DOHH2 (cell line): ENCODE measurements at regions not wholly inside any gene's neighbourhood (a gene's known extent, or its start where the extent isn't known, plus 50 kb on each side); places are given as distances from the start of the nearest gene placed in this dataset.

Experiments
- H3F3A ChIP-seq: fragments of 200-600 bp; sonication (generic), shearing (Covaris generic); 2 replicates; pipeline ENCODE4 v1.6.0; 2016; ENCODE audit warnings: antibody characterized with exemption, mild to moderate bottlenecking; ENCODE audit not compliant: control insufficient read depth, insufficient read depth
- H3K27ac ChIP-seq: fragments of 200-600 bp; sonication (generic); 2 replicates; pipeline ENCODE4 v1.5.1; 2014; ENCODE audit warnings: low read depth, mild to moderate bottlenecking, low read length, moderate library complexity
- H3K27me3 ChIP-seq: fragments of 200-600 bp; sonication (generic); 2 replicates; pipeline ENCODE4 v1.6.1; 2014; ENCODE audit warnings: mild to moderate bottlenecking, low read length, mixed read lengths; ENCODE audit not compliant: control insufficient read depth
- H3K36me3 ChIP-seq: fragments of 200-600 bp; sonication (generic); 2 replicates; pipeline ENCODE4 v1.6.1; 2014; ENCODE audit warnings: mild to moderate bottlenecking, low read length, moderate library complexity, mixed read lengths; ENCODE audit not compliant: control insufficient read depth
- H3K4me1 ChIP-seq: fragments of 200-600 bp; sonication (generic); 2 replicates; pipeline ENCODE4 v1.6.1; 2014; ENCODE audit warnings: mild to moderate bottlenecking, low read length, mixed read lengths; ENCODE audit not compliant: control insufficient read depth
- H3K4me2 ChIP-seq: fragments of 200-600 bp; sonication (generic); 2 replicates; pipeline ENCODE4 v1.6.0; 2014; ENCODE audit warnings: mild to moderate bottlenecking, low read length, moderate library complexity
- H3K4me3 ChIP-seq: fragments of 200-600 bp; sonication (generic); 2 replicates; pipeline ENCODE4 v1.5.1; 2014; ENCODE audit warnings: mild to moderate bottlenecking, low read length, mixed read lengths
- H3K79me2 ChIP-seq: fragments of 200-600 bp; sonication (generic); 2 replicates; pipeline ENCODE4 v1.6.1; 2014; ENCODE audit warnings: mild to moderate bottlenecking, low read length, mixed read lengths; ENCODE audit not compliant: control insufficient read depth
- H3K9me2 ChIP-seq: fragments of 200-600 bp; sonication (generic); replicated peaks from 2 replicates; pipeline ENCODE4 v1.6.1; 2014; ENCODE audit warnings: mild to moderate bottlenecking, low read length, mixed read lengths; ENCODE audit not compliant: control insufficient read depth
- H3K9me3 ChIP-seq: fragments of 200-600 bp; sonication (generic); 2 replicates; pipeline ENCODE4 v1.6.1; 2014; ENCODE audit warnings: antibody characterized with exemption, low read length, mixed read lengths; ENCODE audit not compliant: control insufficient read depth, insufficient read depth
- H4K20me1 ChIP-seq: fragments of 200-600 bp; sonication (generic); 2 replicates; pipeline ENCODE4 v1.6.0; 2014; ENCODE audit warnings: low read depth, mild to moderate bottlenecking, antibody characterized with exemption, low read length, moderate library complexity; ENCODE audit not compliant: control insufficient read depth, insufficient read depth
- EZH2phosphoT487 ChIP-seq: fragments of 200-600 bp; sonication (generic); IDR thresholded peaks from 2 replicates; pipeline ENCODE4 v1.6.1; 2017; ENCODE audit warnings: borderline replicate concordance, mild to moderate bottlenecking, antibody characterized with exemption, low read length, moderate library complexity, mixed read lengths
- TF ChIP-seq, protein P1 (sequence below): fragments of 200-600 bp; sonication (generic); IDR thresholded peaks from one replicate; pipeline ENCODE4 v1.5.1; 2014; ENCODE audit warnings: antibody characterized with exemption, mild to moderate bottlenecking, low read depth, low read length; ENCODE audit not compliant: poor library complexity, severe bottlenecking

DNA sequence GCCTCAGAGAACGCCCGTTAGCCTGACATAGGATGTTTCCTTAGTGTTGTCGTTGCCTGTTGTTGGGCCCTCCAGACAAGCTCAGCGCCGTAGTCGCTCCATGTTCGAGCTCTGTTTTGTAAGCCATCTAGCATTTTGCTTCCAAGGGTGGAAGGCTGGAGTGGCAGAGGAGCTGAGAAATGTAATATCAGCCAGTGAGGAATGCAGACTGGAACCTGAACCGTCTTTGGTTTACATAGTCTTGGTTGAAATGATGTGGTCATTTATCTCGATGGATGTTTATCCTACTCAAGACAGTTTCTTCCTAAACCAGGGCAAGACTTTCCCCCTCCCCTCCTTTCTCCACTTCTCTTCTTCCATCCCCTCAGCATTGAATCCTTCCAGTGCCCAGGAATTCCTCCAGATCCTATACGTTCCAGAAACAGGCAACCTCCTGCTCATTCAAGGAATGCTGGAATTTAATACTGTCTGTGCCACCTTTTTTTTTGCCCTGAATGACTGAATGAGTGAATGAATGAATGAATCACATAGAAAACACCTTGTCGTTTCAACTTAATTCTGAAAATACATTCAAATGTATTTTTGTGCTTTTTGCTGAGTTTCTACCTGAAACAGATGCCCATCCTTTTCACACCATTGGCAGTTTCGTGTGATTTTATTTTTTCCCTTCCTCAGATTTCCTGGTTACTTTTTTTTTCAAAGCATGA, 109.5 kb upstream of the MBNL2 start:
- Histone ChIP-seq H3K27me3 (no peaks in the 10 kb centered on the region; the same call in 1 of the 2 replicates), H3K27ac (no peak overlapping the region), H3K4me1 (no peaks in the 10 kb centered on the region), H3K4me3 (no peak overlapping the region), H3K79me2 (no peaks in the 10 kb centered on the region), H3K9me3 (no peaks in the 10 kb centered on the region), H3K36me3 (no peaks in the 10 kb centered on the region), H3K9me2 (no peaks in the 10 kb centered on the region), H4K20me1 (no peaks in the 10 kb centered on the region), H3F3A (no peaks in the 10 kb centered on the region), H3K4me2 (no peak overlapping the region)
- TF ChIP-seq, protein P1, sequence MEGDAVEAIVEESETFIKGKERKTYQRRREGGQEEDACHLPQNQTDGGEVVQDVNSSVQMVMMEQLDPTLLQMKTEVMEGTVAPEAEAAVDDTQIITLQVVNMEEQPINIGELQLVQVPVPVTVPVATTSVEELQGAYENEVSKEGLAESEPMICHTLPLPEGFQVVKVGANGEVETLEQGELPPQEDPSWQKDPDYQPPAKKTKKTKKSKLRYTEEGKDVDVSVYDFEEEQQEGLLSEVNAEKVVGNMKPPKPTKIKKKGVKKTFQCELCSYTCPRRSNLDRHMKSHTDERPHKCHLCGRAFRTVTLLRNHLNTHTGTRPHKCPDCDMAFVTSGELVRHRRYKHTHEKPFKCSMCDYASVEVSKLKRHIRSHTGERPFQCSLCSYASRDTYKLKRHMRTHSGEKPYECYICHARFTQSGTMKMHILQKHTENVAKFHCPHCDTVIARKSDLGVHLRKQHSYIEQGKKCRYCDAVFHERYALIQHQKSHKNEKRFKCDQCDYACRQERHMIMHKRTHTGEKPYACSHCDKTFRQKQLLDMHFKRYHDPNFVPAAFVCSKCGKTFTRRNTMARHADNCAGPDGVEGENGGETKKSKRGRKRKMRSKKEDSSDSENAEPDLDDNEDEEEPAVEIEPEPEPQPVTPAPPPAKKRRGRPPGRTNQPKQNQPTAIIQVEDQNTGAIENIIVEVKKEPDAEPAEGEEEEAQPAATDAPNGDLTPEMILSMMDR = no peak
- no peak for TF ChIP-seq EZH2phosphoT487

DNA sequence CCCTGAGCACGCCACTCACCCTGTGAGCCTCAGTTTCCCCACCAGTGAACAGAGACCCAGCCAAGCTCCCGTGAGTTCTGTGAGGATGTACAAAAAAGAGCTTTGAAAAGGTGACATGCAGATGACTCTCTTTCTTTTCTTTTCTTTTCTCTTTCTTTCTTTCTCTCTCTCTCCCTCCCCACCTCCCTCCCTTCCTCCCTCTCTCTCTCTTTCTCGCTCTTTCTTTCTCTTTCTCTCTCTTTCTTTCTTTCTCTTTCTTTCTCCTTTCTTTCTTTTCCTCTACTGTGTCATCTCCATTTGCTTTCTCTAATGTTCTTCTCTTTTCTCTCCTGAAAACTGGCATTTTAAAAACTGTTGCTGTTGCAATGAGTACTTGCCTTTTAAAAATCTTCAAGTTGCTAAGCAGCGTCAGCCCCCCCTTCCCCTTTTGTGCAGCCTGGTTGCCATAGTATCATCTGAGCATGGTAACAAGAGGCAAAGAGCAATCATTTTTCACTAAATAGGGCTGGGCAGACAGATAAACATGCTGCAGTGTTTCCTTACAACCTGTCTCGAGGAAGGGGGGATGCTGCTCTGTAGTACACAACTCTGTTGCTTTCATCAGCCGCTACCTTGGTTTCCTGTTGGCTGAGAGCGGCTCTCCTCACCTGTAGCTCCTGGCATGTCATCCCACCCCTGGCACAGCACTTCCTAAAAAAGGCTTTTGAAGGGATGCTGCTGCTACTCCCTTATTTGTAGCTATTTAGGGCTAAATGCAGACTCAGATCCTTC, 108.7 kb upstream of the MBNL2 start:
- no peaks in the 10 kb centered on the region for H4K20me1 ChIP-seq
- no peak overlapping the region for H3K4me3 ChIP-seq
- no peaks in the 10 kb centered on the region; the same call in 1 of the 2 replicates for H3K27me3 ChIP-seq
- H3K27ac ChIP-seq = no peak overlapping the region
- no peaks in the 10 kb centered on the region for H3F3A ChIP-seq
- no peak overlapping the region for H3K4me2 ChIP-seq
- no peaks in the 10 kb centered on the region for H3K36me3 ChIP-seq
- no peak for TF ChIP-seq EZH2phosphoT487
- TF ChIP-seq, protein P1 = no peak
- no peaks in the 10 kb centered on the region for H3K4me1 ChIP-seq
- no peaks in the 10 kb centered on the region for H3K79me2 ChIP-seq
- H3K9me2 ChIP-seq = no peaks in the 10 kb centered on the region
- no peaks in the 10 kb centered on the region for H3K9me3 ChIP-seq

DNA sequence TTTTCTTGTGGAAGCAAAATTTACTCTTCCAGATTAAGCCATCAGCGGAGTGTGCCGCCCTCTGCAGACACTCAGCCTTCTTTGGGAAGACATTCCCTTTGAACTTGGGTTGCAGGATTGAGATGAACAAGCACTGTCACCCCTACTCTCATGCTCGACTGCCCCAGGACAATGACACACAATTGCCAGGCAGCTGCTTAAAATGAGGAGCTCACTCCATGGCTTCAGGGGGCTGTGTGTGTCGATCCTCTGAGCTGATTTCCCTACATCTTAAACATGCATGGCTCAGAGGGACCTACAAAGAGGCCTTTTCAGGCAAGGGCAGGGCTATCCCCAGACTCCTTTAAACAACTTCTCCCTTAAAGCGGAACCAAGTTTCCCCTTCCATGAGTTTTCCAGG, 107.5 kb upstream of the MBNL2 start:
- Histone ChIP-seq H3K27me3 (no peaks in the 10 kb centered on the region; the same call in 1 of the 2 replicates), H3F3A (no peaks in the 10 kb centered on the region), H3K9me3 (no peaks in the 10 kb centered on the region), H3K9me2 (no peaks in the 10 kb centered on the region), H4K20me1 (no peaks in the 10 kb centered on the region), H3K4me1 (no peaks in the 10 kb centered on the region), H3K4me2 (no peak overlapping the region), H3K4me3 (no peak overlapping the region), H3K36me3 (no peaks in the 10 kb centered on the region), H3K79me2 (no peaks in the 10 kb centered on the region), H3K27ac (no peak overlapping the region)
- no peak for TF ChIP-seq EZH2phosphoT487
- TF ChIP-seq, protein P1 = no peak
